SK-N-MC (cell line): ENCODE measurements at regions not wholly inside any gene's neighbourhood (a gene's known extent, or its start where the extent isn't known, plus 50 kb on each side); places are given as distances from the start of the nearest gene placed in this dataset.

ENCODE experiments used
- EZH2 ChIP-seq: fragments of 200-600 bp; sonication (generic); IDR thresholded peaks from one replicate; pipeline ENCODE4 v1.6.1; 2017; ENCODE audit warnings: antibody characterized with exemption
- POLR2AphosphoS5 ChIP-seq: IDR thresholded peaks from 2 replicates; pipeline ENCODE4 v1.6.1; 2012; ENCODE audit warnings: mild to moderate bottlenecking, low read depth, low read length, borderline replicate concordance

DNA sequence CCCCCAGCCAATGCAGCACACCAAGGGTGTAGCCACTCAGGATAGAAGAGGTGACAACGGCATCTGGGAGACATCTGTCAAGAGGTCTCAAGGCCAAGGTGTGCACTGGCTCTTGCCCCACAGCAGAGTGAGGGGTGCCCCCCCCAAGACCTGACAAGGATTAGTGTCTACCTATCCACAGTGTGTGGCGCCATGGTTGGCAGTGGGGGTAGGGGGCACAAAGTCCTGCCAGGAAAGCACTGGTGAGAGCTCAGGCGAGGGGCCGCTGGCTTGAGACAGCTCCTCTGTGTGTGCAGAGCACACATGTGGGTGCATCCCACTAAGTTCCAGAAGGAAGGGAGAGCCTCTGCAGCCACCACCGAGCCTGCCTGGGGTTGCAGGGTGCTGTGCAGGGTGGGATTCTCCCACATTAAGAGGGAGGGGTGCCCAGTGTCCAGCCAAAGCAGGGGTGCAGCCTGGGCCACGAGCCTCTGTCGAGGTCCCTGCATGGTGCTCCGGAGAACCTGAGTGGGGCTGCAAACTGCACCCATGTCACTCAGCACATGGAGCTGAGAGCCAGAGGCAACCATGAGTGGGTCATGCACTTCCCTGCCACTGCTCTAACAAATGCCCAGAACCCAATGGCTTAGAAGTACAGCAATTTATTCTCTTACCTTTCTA is 311.2 kb upstream of the HDAC4 start:
- TF ChIP-seq POLR2AphosphoS5 (no peak), EZH2 (no peak)
